Epithelial cell of esophagus (primary cell): ENCODE measurements at regions not wholly inside any gene's neighbourhood (a gene's known extent, or its start where the extent isn't known, plus 50 kb on each side); places are given as distances from the start of the nearest gene placed in this dataset.

Experiments
- DNase-seq: peaks from one replicate; pipeline ENCODE4 v3.0.0; 2010; ENCODE audit warnings: low read depth
- H3K4me3 ChIP-seq: 2 replicates; pipeline ENCODE4 v1.5.1; 2011; ENCODE audit warnings: mild to moderate bottlenecking, low read length, control low read depth
- CTCF ChIP-seq: IDR thresholded peaks from 2 replicates; pipeline ENCODE4 v1.5.1; 2011; ENCODE audit warnings: low read depth, mild to moderate bottlenecking, low read length, control low read depth, inconsistent platforms; ENCODE audit not compliant: insufficient read depth; ENCODE audit errors: missing control alignments

- peak; percentile 21 for DNase-seq
- TF ChIP-seq CTCF, result no peak
- no peak overlapping the region for H3K4me3 ChIP-seq
Measured at GRCh38 chr2:209314653-209315052, 109.2 kb upstream of the MAP2 start.

DNA sequence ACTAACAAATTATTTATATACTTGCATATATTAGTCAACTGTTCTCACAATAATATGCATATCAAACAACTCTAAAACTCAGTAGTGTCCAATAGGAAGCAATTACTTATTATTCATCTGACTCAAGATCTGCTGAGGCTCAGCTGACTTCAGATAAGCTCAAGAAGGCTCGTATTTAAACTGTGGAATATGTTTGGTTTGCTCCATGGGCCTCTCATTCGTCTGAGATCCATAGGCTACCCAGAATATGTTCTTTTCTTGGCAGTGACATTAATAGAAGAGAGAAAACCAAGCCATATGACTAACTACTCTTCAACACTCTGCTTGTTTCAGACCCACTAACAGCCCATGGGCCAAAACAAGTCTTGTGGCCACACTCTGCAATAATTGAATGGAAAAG, 107.7 kb upstream of the MAP2 start:
- no peak for DNase-seq
- no peak for TF ChIP-seq CTCF
- no peak overlapping the region for H3K4me3 ChIP-seq

GRCh38 chr2:209321076-209321475, 102.8 kb upstream of the MAP2 start:
- DNase-seq, result peak; percentile 49

DNA sequence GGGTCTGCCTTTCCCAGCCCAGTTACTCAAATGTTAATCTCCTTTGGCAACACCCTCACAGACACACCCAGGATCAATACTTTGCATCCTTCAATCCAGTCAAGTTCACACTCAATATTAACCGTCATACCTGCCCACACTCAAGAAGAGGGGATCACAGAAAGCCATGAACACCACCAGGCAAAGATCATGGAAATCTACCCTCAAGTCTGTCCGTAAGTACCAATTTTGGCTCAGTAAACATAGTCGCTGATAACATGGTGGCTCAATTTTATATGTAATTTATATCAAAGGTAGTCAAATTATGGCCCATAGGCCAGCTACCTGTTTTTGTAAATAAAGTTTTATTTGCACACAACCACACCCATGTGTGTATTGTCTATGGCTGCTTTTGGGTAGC, 102.3 kb upstream of the MAP2 start:
- no peak for TF ChIP-seq CTCF
- H3K4me3 ChIP-seq, result no peak overlapping the region
- no peak for DNase-seq

More at GRCh38 chr2:209321076-209321475, 102.8 kb upstream of the MAP2 start:
- TF ChIP-seq CTCF, result no peak
- no peak overlapping the region for H3K4me3 ChIP-seq

DNA sequence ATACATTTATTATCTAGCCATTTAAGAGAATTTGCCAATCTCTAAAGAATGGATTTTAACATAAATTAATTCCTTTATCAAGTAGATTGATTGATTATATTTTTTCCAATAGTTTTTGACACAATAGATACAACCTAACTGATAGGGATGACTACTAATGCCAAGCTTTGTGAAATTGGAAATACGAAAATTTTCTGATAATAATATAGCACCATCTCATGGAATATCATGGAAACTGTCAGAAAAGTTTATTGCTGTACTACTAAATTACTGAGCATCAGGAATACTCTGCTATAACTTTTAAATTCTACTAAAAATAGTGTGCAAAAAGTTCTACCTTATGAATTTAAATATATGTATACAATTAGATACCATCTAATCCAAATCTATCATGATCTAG, 101.8 kb upstream of the MAP2 start:
- DNase-seq, result no peak
- H3K4me3 ChIP-seq, result no peak overlapping the region
- TF ChIP-seq CTCF, result no peak

DNA sequence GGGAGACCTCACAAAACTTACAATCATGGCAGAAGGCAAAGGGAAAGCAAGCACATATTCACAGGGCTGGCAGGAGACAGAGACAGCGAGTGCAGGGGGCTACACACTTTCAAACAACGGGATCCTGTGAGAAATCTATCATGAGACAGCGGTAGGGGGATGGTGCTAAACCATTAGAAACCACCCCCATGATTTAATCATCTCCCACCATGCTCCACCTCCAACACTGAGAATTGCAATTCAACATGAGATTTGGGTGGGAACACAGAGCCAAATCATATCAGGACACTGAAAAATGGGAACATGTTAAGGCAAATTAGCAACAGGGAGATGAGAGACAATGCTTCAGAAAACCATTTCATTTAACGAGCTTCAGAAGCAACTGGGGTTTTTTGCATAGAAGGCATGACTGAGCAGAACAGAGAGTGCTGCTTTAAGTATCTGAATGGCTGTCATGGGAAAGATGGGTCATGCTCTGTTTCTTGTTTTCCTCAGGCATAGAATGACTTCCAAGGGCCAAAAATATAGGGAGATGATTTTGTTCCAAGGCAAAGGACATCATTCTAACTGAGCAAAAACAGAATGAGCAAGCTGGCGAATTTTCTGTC, 100.8 kb upstream of the MAP2 start:
- no peak for DNase-seq
- no peak overlapping the region for H3K4me3 ChIP-seq
- TF ChIP-seq CTCF, result no peak

DNA sequence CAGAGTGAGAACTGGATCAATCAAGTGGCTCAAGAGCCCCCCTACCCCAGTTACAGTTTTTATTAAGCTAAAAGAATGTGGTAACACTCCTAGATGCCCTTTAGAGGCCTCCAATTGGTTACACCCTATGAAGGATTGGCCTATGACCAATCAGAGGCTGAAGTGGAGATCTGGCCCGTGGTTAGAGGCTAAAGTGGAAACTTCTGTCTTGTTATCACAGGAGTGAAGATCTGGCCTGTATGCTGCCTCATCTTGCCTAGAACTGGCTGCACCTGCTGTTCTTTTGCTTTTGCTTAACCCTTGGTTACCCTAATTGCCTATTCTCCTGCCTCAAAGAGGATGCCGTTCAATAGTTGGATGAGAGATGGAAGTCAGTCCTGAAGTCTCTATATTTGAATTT, 100.1 kb upstream of the MAP2 start:
- no peak for TF ChIP-seq CTCF
- no peak for DNase-seq

More for the DNA sequence above, 100.1 kb upstream of the MAP2 start:
- H3K4me3 ChIP-seq, result no peak overlapping the region
